Fibroblast of villous mesenchyme (primary cell): ENCODE measurements at regions not wholly inside any gene's neighbourhood (a gene's known extent, or its start where the extent isn't known, plus 50 kb on each side); places are given as distances from the start of the nearest gene placed in this dataset.
A peak's percentile ranks its signal among the peaks of the same experiment; 100 is the strongest.

Experiments used
- DNase-seq: peaks from one replicate; pipeline ENCODE4 v3.0.0-alpha.2; 2010; ENCODE audit warnings: low read depth
- H3K4me3 ChIP-seq: 2 replicates; pipeline ENCODE4 v1.5.1; 2011; ENCODE audit warnings: low read depth, mild to moderate bottlenecking, low read length
- CTCF ChIP-seq: IDR thresholded peaks from 2 replicates; pipeline ENCODE4 v1.5.1; 2012; ENCODE audit warnings: low read depth, mild to moderate bottlenecking, low read length; ENCODE audit not compliant: insufficient read depth

- DNase-seq = no peak
- no peak overlapping the region for H3K4me3 ChIP-seq
- TF ChIP-seq CTCF = no peak
Measured at GRCh38 chr6:156715839-156716238, 61.3 kb upstream of the ARID1B start.

GRCh38 chr6:156713548-156713947 lies 63.6 kb upstream of the ARID1B start:
- H3K4me3 ChIP-seq = no peak overlapping the region
- DNase-seq = no peak
- no peak for TF ChIP-seq CTCF

GRCh38 chr6:156710479-156710878 lies 66.7 kb upstream of the ARID1B start:
- H3K4me3 ChIP-seq = no peak overlapping the region
- DNase-seq = no peak
- no peak for TF ChIP-seq CTCF

GRCh38 chr6:156707818-156708217 lies 69.4 kb upstream of the ARID1B start:
- no peak for DNase-seq
- no peak overlapping the region for H3K4me3 ChIP-seq
- TF ChIP-seq CTCF = no peak

GRCh38 chr6:156703719-156704118 lies 73.5 kb upstream of the ARID1B start:
- TF ChIP-seq CTCF = no peak
- DNase-seq = peak; percentile 36
- H3K4me3 ChIP-seq = no peak overlapping the region

- no peak for TF ChIP-seq CTCF
- no peak for DNase-seq
- no peak overlapping the region for H3K4me3 ChIP-seq
Measured at GRCh38 chr6:156701966-156702365, 75.2 kb upstream of the ARID1B start.

- no peak for TF ChIP-seq CTCF
- H3K4me3 ChIP-seq = no peak overlapping the region
- DNase-seq = no peak
Measured at GRCh38 chr6:156700440-156701057, 76.6 kb upstream of the ARID1B start.
